ENCODE measurements at regions not wholly inside any gene's neighbourhood (a gene's known extent, or its start where the extent isn't known, plus 50 kb on each side); places are given as distances from the start of the nearest gene placed in this dataset.

DNA sequence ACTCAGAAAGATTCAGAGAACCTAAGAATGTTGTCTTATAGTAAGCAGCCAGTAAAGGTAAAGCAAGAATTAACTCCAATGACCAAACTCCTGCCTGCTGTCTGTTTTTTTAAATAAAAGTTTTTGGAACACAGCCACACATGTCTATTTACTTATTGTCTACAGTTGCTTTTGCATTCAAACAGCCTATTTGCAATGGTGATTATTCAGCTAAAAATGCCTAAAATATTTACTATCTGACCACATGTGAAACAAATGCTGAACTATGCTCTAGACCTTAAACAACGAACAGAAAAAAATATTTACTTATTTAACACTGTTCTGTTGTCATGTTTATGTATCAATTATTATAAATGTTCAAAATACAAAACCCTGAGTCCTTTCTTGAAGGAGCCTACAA lies 1246.6 kb downstream of the FAM181B start:
- TF ChIP-seq POLR2A (IDR thresholded peaks at IDR 0.05; ENCODE audit: low read length), result no peak
- TF ChIP-seq GATA1 (IDR thresholded peaks at IDR 0.05; ENCODE audit: low read depth, low read length), result no peak
